NT2/D1 (cell line): ENCODE measurements at regions not wholly inside any gene's neighbourhood (a gene's known extent, or its start where the extent isn't known, plus 50 kb on each side); places are given as distances from the start of the nearest gene placed in this dataset.

ENCODE experiments used
- SUZ12 ChIP-seq: IDR thresholded peaks from 2 replicates; pipeline ENCODE4 v1.6.1; 2011; ENCODE audit not compliant: insufficient read length, insufficient read depth; ENCODE audit errors: extremely low read depth
- YY1 ChIP-seq: IDR thresholded peaks from 2 replicates; pipeline ENCODE4 v1.6.1; 2011; ENCODE audit not compliant: insufficient read length, insufficient read depth

DNA sequence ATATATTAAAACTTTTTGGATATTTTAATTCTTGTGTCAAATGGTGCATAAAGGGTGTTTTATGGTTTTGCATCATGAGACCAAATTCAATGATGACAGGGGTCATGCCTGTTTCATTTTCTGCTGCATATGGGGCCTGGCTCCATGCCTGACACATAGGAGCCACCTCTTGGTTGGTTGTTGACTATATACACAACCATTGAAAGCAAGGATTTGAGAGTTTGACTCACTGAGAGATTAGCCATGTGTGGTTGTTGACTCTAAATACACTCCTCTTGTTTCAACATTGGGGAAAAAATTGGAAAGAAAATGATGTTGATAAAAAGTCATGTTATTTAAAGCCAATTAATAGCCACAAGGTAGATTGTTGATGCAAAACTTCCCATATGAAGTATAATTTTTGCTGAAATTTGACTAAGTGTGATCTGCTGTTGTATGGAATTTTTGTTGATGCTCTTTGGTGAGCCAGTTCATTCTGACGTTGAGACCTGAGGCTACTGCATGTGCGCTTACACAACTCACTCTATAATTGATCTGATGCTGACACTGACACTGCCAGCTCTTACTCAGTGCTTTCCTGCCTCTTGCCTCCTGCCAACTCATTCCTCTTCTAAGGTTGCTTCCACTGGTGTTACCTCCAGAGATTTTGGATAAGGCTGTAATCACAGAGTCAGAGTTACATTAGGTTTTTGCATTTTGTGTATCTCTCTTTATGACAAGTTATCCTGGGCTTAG, 446.2 kb upstream of the SLC14A2 start:
- TF ChIP-seq SUZ12 (no peak), YY1 (no peak)
